Cardiac fibroblast (primary cell): ENCODE measurements at regions not wholly inside any gene's neighbourhood (a gene's known extent, or its start where the extent isn't known, plus 50 kb on each side); places are given as distances from the start of the nearest gene placed in this dataset.
A peak's percentile ranks its signal among the peaks of the same experiment; 100 is the strongest.
"Not testable (repeated sequence)": the region's sequence is repeated elsewhere in the genome, so short reads cannot be mapped to it uniquely, and the experiment has no call there.

Experiments
- DNase-seq, 2 donors: peaks; one replicate each; pipeline versions ENCODE4 v3.0.0 to v3.0.0-alpha.2; 2010; ENCODE audit warnings: low read depth in 2 of 2
- H3K4me3 ChIP-seq, 2 donors: replicated peaks in 1 of 2; 1 replicate in 1 of 2; 2 replicates in 1 of 2; pipeline ENCODE4 v1.5.1; 2011; ENCODE audit warnings: low read depth in 2 of 2, low read length in 2 of 2, mild to moderate bottlenecking in 2 of 2, moderate library complexity in 1 of 2
- CTCF ChIP-seq: IDR thresholded peaks from one replicate; pipeline ENCODE4 v1.5.1; 2011; ENCODE audit warnings: low read depth, mild to moderate bottlenecking, low read length, inconsistent platforms

GRCh38 chr16:13733561-13733960, 186.4 kb upstream of the ERCC4 start:
- no peak overlapping the region for H3K4me3 ChIP-seq
- no peak for DNase-seq
- TF ChIP-seq CTCF, result no peak

DNA sequence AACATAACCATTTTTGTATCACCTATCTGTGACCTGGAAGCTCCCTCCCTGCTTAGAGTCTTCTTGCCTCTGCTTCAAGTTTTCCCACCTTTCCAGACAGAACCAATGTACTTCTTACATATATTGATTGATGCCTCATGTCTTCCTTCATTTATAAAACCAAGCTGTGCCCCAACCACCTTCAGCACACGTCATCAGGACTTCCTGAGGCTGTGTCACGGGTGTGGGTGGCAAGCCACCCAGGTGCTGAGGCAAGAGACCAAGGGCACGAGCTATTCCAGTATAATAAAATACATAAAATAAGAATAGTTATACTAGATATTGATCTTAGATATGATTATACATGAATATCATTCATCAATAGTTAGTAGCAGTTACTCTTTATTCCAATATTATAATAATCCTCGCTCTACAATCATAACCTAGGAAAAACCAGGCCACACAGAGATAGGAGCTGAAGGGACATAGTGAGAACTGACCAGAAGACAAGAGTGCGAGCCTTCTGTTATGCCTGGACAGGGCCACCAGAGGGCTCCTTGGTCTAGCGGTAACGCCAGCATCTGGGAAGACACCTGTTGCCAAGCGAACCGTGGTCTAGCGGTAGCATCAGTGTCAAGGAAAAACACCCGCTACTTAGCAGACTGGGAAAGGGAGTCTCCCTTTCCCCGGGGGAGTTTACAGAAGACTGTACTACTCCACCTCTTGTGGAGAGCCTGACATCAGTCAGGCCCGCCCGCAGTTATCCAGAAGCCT, 180.2 kb upstream of the ERCC4 start:
- H3K4me3 ChIP-seq, DNase-seq: not testable (repeated sequence)

GRCh38 chr16:13742928-13743327, 177.0 kb upstream of the ERCC4 start:
- TF ChIP-seq CTCF, result no peak
- DNase-seq, result no peak
- no peak overlapping the region for H3K4me3 ChIP-seq

DNA sequence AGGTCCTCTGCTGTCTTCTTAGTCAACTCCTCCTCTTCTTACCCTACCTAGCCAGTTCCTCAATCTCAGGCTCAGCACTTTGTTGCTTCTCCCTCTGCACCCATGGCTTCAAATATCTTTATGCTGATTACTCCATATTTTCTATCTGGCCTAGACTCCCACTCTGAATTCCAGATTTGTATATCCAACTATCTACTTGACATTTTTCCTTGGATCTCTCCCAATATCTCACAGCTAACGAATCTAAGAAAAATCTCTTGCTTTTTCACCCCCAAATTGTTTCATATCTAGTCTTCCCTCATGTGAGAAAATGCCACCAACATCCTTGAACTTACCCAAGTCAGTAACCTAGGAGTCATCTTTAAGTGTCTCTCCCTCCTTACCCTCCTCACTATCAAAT, 176.4 kb upstream of the ERCC4 start:
- no peak for TF ChIP-seq CTCF
- H3K4me3 ChIP-seq, result no peak overlapping the region
- no peak for DNase-seq

- TF ChIP-seq CTCF, result no peak
- DNase-seq, result no peak
- H3K4me3 ChIP-seq, result no peak overlapping the region
Observed at GRCh38 chr16:13756411-13757140, 163.4 kb upstream of the ERCC4 start.

DNA sequence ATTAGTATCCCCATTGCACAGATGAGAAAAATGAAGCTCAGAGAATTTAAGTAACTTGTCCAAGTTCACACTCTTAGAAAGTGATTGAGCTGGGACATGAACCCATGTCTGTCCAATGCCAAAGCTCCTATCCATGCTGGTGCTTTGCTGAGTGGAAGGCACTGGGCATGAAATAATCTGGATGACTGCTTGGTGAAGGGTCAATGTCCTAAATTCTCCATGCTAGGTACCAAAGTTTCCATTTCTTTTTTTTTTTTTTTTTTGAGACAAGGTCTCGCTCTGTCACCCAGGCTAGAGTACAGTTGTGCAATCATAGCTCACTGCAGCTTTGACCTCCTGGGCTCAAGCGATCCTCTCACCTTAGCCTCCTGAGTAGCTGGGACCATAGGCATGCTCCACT, 153.6 kb upstream of the ERCC4 start:
- no peak for TF ChIP-seq CTCF
- no peak overlapping the region for H3K4me3 ChIP-seq
- no peak for DNase-seq

DNA sequence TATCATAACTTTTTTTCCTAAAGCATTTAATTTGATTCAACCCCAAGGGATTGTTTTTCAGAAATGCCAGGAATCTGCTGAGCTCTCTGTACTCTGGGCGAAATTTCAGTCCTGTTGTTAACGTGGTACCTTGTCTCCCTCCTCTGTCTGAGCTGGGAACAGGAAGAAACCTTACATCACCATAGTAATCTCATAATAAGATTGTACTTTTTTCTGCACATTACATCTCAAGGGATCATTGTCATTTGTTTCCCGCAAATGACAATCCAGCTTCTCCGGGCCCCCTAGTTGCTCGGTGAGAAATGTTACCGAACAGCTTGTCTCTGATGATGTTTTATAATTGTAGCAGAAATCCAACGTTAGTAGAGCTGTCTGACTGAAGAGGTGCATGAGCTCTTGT, 152.7 kb upstream of the ERCC4 start:
- peak in 1 of 2 donors; percentile 2 for DNase-seq
- TF ChIP-seq CTCF, result no peak
- H3K4me3 ChIP-seq, result no peak overlapping the region
